ENCODE measurements at regions not wholly inside any gene's neighbourhood (a gene's known extent, or its start where the extent isn't known, plus 50 kb on each side); places are given as distances from the start of the nearest gene placed in this dataset.

DNA sequence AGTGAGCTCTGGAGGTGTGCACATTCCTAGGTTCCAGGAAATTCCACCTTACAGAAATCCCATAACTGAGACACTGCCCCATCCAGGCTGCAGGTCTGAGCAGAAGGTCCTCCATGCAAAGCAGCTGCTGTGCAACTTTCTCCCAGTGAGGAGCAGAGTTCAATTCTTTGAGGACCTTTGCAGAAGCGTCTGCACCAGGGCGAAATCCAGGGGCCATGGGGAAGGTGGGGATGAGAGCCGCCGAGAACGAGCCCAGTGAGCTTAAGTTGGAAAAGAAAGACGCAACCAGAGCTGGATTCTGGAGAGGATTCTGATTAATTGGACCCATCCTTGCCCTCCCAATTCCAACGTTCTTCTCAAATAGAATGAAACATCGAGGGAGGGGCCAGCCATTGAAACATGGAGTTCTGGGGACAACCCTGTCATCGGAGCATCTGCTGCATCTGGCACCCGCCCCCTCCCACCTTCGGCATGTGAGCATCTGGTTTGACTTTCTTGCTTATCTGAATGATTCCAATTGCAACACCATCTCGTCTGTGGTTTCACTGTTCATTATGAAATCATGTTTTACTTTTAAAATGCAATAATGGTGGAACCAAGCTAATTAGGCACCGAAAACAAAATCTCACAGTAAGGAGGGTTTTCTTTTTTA is 190.6 kb upstream of the FOXF1 start:
- TF ChIP-seq, protein P1, sequence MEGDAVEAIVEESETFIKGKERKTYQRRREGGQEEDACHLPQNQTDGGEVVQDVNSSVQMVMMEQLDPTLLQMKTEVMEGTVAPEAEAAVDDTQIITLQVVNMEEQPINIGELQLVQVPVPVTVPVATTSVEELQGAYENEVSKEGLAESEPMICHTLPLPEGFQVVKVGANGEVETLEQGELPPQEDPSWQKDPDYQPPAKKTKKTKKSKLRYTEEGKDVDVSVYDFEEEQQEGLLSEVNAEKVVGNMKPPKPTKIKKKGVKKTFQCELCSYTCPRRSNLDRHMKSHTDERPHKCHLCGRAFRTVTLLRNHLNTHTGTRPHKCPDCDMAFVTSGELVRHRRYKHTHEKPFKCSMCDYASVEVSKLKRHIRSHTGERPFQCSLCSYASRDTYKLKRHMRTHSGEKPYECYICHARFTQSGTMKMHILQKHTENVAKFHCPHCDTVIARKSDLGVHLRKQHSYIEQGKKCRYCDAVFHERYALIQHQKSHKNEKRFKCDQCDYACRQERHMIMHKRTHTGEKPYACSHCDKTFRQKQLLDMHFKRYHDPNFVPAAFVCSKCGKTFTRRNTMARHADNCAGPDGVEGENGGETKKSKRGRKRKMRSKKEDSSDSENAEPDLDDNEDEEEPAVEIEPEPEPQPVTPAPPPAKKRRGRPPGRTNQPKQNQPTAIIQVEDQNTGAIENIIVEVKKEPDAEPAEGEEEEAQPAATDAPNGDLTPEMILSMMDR (IDR thresholded peaks at IDR 0.05), result no peak
- intact Hi-C loops (cut with DNase I), result no loop called here
- DNase-seq, result no peak

GRCh38 chr16:86320237-86320595 is 190.1 kb upstream of the FOXF1 start:
- H3K27me3 ChIP-seq, result peaks cover 0 to 17% of the 10 kb centered on the region in 2 donors
- H3K36me3 ChIP-seq, result no peaks in the 10 kb centered on the region
- H3K27ac ChIP-seq, result no peak overlapping the region
- no peaks in the 10 kb centered on the region for H3K4me1 ChIP-seq
- DNase-seq (no peak), ATAC-seq (no peak)
- intact Hi-C loops (cut with DNase I), result no loop called here
- TF ChIP-seq, protein P1 (IDR thresholded peaks at IDR 0.05), result no peak
- H3K9me3 ChIP-seq, result peaks cover 0 to under 1% of the 10 kb centered on the region in 2 donors
- no peak overlapping the region for H3K4me3 ChIP-seq

More for the DNA sequence above, 190.6 kb upstream of the FOXF1 start:
- no peak for ATAC-seq
- no peak overlapping the region for H3K27ac ChIP-seq
- no peaks in the 10 kb centered on the region for H3K9me3 ChIP-seq
- no peaks in the 10 kb centered on the region for H3K4me1 ChIP-seq
- no peaks in the 10 kb centered on the region for H3K36me3 ChIP-seq
- H3K4me3 ChIP-seq, result no peak overlapping the region
- peaks cover 0 to 17% of the 10 kb centered on the region in 2 donors for H3K27me3 ChIP-seq

- H3K4me1 ChIP-seq, result no peaks in the 10 kb centered on the region
- ATAC-seq, result no peak
- H3K27me3 ChIP-seq, result peaks cover 0 to 17% of the 10 kb centered on the region in 2 donors
- intact Hi-C loops (cut with DNase I), result no loop called here
- TF ChIP-seq, protein P1 (IDR thresholded peaks at IDR 0.05), result no peak
- H3K27ac ChIP-seq, result no peak overlapping the region
- no peak overlapping the region for H3K4me3 ChIP-seq
- no peak for DNase-seq
- peaks cover 0 to 5% of the 10 kb centered on the region in 2 donors for H3K9me3 ChIP-seq
- no peaks in the 10 kb centered on the region for H3K36me3 ChIP-seq
Measured at GRCh38 chr16:86321491-86321890, 188.8 kb upstream of the FOXF1 start.

- no peak overlapping the region for H3K27ac ChIP-seq
- DNase-seq (no peak), ATAC-seq (no peak)
- TF ChIP-seq, protein P1 (IDR thresholded peaks at IDR 0.05), result no peak
- intact Hi-C loops (cut with DNase I), result no loop called here
- no peak overlapping the region for H3K4me3 ChIP-seq
- no peaks in the 10 kb centered on the region for H3K4me1 ChIP-seq
- peaks cover 0 to 17% of the 10 kb centered on the region in 2 donors for H3K27me3 ChIP-seq
- H3K36me3 ChIP-seq, result no peaks in the 10 kb centered on the region
- peaks cover 0 to 5% of the 10 kb centered on the region in 2 donors for H3K9me3 ChIP-seq
Measured at GRCh38 chr16:86322283-86322682, 188.0 kb upstream of the FOXF1 start.

GRCh38 chr16:86322806-86323205 is 187.5 kb upstream of the FOXF1 start:
- Histone ChIP-seq H3K9me3 (peaks cover 0 to 5% of the 10 kb centered on the region in 2 donors), H3K36me3 (no peaks in the 10 kb centered on the region), H3K27me3 (peaks cover 0 to 17% of the 10 kb centered on the region in 2 donors), H3K4me3 (no peak overlapping the region), H3K27ac (no peak overlapping the region), H3K4me1 (no peaks in the 10 kb centered on the region)
- ATAC-seq (no peak), DNase-seq (peak in 1 of 4 donors; percentile 49)
- intact Hi-C loops (cut with DNase I), result no loop called here
- TF ChIP-seq, protein P1 (IDR thresholded peaks at IDR 0.05), result no peak
